NCI-H1436 (cell line): ENCODE measurements at regions not wholly inside any gene's neighbourhood (a gene's known extent, or its start where the extent isn't known, plus 50 kb on each side); places are given as distances from the start of the nearest gene placed in this dataset.

Source experiments
- DNase-seq: peaks from one replicate; lab custom pipeline; 2025; lab: John Stamatoyannopoulos, UW

- DNase-seq, result no peak
Measured at GRCh38 chr3:162130582-162130981, 634.0 kb downstream of the OTOL1 start.

DNA sequence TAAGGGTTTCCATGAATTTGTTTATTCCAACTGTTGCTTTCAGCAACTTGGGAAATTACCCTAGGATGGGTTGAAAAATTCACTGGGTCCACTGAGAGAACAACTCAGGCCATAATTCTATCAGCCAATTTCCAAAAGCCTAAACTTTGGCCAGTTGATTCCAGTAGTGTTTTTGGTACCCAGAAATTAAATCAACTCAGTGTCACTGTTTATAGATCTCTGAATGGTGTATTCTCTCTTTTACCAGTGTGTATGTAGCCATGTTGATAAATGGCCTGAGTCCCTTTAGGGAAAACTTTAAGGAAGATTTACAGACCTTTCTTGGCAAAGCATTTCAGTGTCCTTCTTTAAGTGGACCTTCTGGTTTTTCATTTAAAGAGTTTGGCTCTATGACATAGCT lies 636.4 kb downstream of the OTOL1 start:
- no peak for DNase-seq

DNA sequence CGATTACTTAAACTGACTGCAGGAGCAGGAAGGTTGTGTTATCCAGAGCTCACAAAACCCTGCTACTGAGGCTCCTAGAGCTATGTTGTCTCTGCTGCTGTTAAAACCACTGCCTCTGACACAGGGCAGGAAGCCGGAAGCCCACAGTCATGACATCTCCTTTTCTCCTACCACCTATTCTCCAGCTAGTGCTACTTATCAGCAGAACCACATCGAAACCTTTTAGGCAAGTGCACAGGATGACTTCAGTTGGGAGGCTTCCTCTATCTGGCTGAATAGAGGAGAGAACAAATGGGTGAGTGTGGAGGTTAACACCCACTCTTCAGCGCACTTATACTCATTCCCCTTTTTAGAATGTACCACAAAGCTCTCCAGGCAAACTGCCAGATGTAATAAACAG lies 638.0 kb downstream of the OTOL1 start:
- no peak for DNase-seq

GRCh38 chr3:162136136-162136535 lies 639.5 kb downstream of the OTOL1 start:
- DNase-seq, result no peak

DNA sequence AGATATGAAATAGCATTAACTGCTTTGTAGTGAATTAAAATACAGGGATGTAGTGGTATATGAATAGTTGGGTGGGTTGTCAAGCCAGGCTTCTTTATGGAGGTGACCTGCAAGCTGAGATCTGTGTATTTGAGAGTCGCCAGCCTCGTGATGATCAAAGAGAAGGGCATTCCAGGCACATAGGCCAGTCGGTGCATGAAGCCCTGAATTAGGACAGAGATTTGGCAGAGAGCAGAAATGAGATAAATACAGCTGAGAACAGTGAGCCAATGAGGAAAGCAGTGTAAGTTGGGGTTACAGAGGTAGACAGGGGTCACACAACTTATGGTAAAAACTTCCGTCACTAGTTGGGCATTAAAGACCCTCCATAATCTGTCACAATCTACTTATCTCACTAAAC lies 641.9 kb downstream of the OTOL1 start:
- DNase-seq, result no peak

DNA sequence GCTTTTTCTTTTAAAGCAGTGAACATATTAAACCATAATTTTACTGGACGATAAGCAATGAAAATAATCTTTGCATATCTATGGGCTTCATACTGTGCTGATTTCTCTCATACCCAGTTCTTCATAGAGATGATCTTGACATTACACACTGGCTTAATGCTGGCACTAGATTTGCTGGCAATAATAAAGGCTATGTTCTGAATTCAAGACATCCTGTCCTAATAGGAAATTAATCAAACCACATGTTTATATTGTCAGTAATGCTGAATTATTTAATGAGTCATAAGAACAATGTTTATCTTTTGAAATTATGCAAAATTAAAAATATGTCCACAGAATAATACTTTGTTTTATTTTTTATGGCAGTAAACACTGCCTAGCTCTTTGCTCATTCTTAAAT lies 643.2 kb downstream of the OTOL1 start:
- no peak for DNase-seq

GRCh38 chr3:162141272-162141791 lies 644.7 kb downstream of the OTOL1 start:
- no peak for DNase-seq

DNA sequence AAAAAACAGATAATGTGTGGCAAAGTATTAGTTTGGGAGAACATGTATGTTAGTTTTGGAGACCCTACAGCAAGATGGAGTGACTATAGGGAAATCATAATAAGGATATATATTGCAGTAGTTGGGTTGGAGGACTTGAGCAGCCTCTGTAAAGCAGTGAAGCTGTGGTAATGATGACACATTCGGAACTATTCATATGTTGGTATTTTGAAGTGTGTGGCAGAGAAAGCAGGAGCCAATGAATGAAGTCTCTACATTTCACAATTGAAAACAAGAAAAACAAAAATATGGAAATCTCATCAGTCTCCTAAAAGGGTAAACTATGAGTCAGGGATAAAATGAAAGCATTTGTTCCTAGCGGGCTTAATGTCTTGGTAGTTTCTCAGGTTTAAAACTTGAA lies 645.9 kb downstream of the OTOL1 start:
- no peak for DNase-seq

DNA sequence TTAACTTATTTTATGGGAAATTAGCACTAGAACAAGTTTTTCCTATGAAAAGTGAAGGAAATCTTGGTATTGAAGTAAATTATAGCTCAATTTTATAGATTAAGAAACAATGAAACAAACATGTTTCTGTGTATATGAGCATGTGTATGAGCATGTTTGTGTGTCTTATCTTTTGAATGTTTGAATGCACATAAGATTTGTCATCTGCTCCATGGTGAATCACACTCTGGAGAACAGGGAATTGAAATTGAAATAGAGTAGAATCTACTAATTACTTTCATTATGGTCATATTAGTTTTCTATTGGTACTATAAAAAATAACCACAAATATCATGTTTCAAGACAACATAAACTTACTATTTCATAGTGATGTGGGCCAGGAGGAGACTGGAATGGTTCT lies 646.6 kb downstream of the OTOL1 start:
- DNase-seq, result no peak

GRCh38 chr3:162147996-162148395 lies 651.4 kb downstream of the OTOL1 start:
- DNase-seq, result no peak

GRCh38 chr3:162150790-162151189 lies 654.2 kb downstream of the OTOL1 start:
- no peak for DNase-seq

DNA sequence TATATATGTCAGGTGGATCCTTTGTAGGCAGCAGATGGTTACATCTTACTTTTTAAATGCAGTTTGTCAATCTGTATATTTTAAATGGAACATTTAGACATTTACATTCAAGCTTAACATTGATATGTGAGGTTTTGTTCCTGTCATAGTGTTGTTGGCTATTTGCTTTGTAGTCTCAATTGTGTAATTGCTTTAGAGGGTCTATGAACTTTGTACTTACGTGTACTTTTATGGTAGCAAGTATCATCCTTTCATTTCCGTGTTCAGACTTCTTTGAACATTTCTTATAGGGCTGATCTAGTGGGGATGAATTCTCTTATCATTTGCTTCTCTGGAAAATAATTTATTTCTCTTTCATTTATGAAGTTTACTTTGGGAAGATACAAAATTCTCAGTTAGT lies 656.0 kb downstream of the OTOL1 start:
- no peak for DNase-seq

GRCh38 chr3:162161595-162161994 lies 665.0 kb downstream of the OTOL1 start:
- no peak for DNase-seq

DNA sequence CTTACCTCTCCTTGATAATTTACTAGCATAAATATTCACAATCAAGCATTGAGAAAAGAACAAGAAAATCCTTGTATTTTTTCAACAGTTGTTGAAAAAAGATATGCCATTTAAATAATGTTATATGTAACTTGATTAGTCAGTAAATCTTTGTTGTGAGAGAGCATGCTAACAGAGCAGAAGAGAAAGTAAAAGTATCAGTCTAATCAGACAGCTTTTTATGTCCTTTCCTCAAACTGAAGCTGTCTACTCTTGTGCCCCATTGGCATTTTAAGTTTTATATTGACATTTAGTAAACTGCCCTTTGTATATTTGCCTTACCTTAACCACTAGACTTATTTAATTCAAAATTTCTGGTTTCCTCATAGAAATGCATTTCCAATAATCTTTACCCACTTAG lies 668.7 kb downstream of the OTOL1 start:
- DNase-seq, result no peak

GRCh38 chr3:162166543-162166942 lies 669.9 kb downstream of the OTOL1 start:
- DNase-seq, result no peak

DNA sequence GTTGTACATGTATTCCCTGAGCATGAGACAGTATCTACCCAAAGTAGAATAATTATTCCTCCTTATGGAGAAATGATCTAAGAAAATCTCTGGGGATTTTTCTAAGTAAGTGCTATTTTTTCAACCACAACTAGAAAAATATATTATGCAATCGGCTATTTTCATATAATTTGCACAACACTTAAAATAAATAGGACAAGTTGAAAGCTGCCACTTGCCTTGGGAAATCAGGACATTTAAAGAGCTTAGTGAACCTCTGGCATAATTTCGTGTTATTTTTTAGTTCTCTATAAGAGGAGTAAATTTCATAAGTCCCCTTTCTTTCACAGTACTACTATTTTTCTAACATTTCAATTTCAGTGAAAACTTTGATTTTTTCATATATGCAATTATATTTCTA lies 672.1 kb downstream of the OTOL1 start:
- DNase-seq, result no peak

GRCh38 chr3:162170581-162170980 lies 674.0 kb downstream of the OTOL1 start:
- no peak for DNase-seq

GRCh38 chr3:162171970-162172369 lies 675.4 kb downstream of the OTOL1 start:
- DNase-seq, result no peak

DNA sequence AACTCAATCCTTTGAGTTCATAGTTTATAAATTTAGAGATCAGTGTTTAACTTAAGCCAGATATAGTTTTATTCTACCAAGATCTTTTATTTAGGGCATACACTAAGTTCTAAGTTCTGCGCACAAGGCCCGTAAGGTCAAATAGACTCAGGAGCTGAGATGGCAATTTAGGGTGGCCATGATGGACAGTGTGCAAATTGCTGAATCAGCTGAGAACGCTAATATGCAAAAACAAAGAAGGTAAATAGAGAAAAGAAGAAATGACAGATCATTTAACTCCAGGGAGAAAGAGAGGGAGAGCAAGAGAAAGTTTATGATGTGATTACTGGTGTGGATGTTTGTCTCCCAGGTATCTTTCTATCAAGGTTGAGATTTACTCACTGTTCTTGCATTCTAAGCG lies 678.5 kb downstream of the OTOL1 start:
- DNase-seq, result no peak

GRCh38 chr3:162175878-162176277 lies 679.3 kb downstream of the OTOL1 start:
- no peak for DNase-seq

GRCh38 chr3:162183440-162183839 lies 686.8 kb downstream of the OTOL1 start:
- DNase-seq, result no peak

DNA sequence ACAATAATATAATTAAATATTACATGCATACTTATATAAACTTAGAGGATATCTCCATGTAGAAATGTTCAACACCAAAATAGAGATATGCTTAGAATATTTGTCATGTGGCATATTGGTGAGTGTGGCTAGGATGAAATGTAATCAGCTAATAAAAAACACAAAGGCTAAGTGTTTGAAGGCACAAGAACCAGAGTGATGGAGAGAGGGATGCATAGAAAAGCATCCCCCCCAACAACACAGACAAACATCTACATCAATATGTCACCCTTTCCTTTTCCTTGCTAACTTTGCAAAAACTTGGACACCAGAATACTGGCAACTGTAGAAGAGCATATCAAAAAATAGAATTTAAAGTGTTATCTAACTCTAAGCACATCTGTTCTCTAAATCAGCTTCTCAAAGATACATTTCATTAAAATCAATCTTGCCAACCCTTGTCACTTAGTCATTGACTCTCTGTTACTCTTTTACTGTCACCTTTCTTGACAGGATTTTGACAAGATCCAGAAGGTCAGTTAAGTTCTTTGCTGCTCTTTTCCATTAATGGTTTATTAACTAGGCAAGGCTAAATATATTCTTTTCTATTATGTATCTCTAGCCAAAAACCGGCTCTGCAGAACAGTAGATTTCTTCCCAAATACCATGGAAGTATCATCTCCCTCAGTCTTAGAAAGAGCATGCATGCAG lies 695.9 kb downstream of the OTOL1 start:
- DNase-seq, result no peak

- no peak for DNase-seq
Measured at GRCh38 chr3:162193148-162194095, 696.8 kb downstream of the OTOL1 start.
